ENCODE measurements at regions not wholly inside any gene's neighbourhood (a gene's known extent, or its start where the extent isn't known, plus 50 kb on each side); places are given as distances from the start of the nearest gene placed in this dataset.

- ChIA-PET POLR2A (no interaction called here), CTCF (no interaction called here)
- intact Hi-C loops (cut with DNase I, micrococcal nuclease): no loop called here
- Histone ChIP-seq H3K36me3 (ENCODE audit: insufficient read depth, low read length) (no peaks in the 10 kb centered on the region), H3K4me3 (ENCODE audit: low read length) (no peak overlapping the region), H3K9me3 (ENCODE audit: control insufficient read depth in 1 of 2, insufficient read depth in 1 of 2, low read length in 2 of 2) (peaks cover 0 to 6% of the 10 kb centered on the region in 2 experiments), H3K4me1 (ENCODE audit: insufficient read depth, low read length) (no peaks in the 10 kb centered on the region), H3K27ac (ENCODE audit: low read depth in 1 of 2, low read length in 2 of 2) (no peak overlapping the region), H3K27me3 (ENCODE audit: control insufficient read depth in 1 of 2, insufficient read depth in 2 of 2, low read length in 2 of 2) (peaks cover 0 to 6% of the 10 kb centered on the region in 2 experiments)
- ATAC-seq (ENCODE audit: poor library complexity) (no peak), DNase-seq (no peak)
- TF ChIP-seq CTCF (IDR thresholded peaks at IDR 0.05): no peak
- H3K9me3 Mint-ChIP-seq: peaks cover 2% of the 10 kb centered on the region
- no peak overlapping the region for H3K4me3 Mint-ChIP-seq
- H3K36me3 Mint-ChIP-seq (ENCODE audit: low read depth): no peaks in the 10 kb centered on the region
- H3K27me3 Mint-ChIP-seq: no peaks in the 10 kb centered on the region
- no peaks in the 10 kb centered on the region for H3K4me1 Mint-ChIP-seq (ENCODE audit: low read depth)
- H3K27ac Mint-ChIP-seq: no peak overlapping the region
Observed at GRCh38 chr12:116639765-116640164, 80.6 kb downstream of the MAP1LC3B2 start.

- H3K27me3 ChIP-seq (ENCODE audit: control insufficient read depth in 1 of 2, insufficient read depth in 2 of 2, low read length in 2 of 2): peaks cover 0 to 6% of the 10 kb centered on the region in 2 experiments
- H3K27me3 Mint-ChIP-seq: peaks cover 11% of the 10 kb centered on the region
- no peak overlapping the region for H3K4me3 Mint-ChIP-seq
- DNase-seq (no peak), ATAC-seq (ENCODE audit: poor library complexity) (no peak)
- TF ChIP-seq CTCF (IDR thresholded peaks at IDR 0.05): no peak
- no peak overlapping the region for H3K27ac ChIP-seq (ENCODE audit: low read depth in 1 of 2, low read length in 2 of 2)
- no peak overlapping the region for H3K4me3 ChIP-seq (ENCODE audit: low read length)
- no peaks in the 10 kb centered on the region for H3K36me3 Mint-ChIP-seq (ENCODE audit: low read depth)
- H3K9me3 Mint-ChIP-seq: no peaks in the 10 kb centered on the region
- intact Hi-C loops (cut with DNase I, micrococcal nuclease): no loop called here
- no peaks in the 10 kb centered on the region for H3K4me1 ChIP-seq (ENCODE audit: insufficient read depth, low read length)
- no peaks in the 10 kb centered on the region for H3K9me3 ChIP-seq (ENCODE audit: control insufficient read depth in 1 of 2, insufficient read depth in 1 of 2, low read length in 2 of 2)
- ChIA-PET POLR2A (no interaction called here), CTCF (no interaction called here)
- no peak overlapping the region for H3K27ac Mint-ChIP-seq
- no peaks in the 10 kb centered on the region for H3K4me1 Mint-ChIP-seq (ENCODE audit: low read depth)
- no peaks in the 10 kb centered on the region for H3K36me3 ChIP-seq (ENCODE audit: insufficient read depth, low read length)
Observed at GRCh38 chr12:116638376-116638775, 79.2 kb downstream of the MAP1LC3B2 start.

GRCh38 chr12:116637589-116638150 is 78.5 kb downstream of the MAP1LC3B2 start:
- Mint-ChIP-seq H3K4me1 (ENCODE audit: low read depth) (no peaks in the 10 kb centered on the region), H3K27ac (no peak overlapping the region), H3K4me3 (no peak overlapping the region), H3K36me3 (ENCODE audit: low read depth) (no peaks in the 10 kb centered on the region), H3K27me3 (peaks cover 18% of the 10 kb centered on the region), H3K9me3 (no peaks in the 10 kb centered on the region)
- TF ChIP-seq CTCF (IDR thresholded peaks at IDR 0.05): no peak
- H3K36me3 ChIP-seq (ENCODE audit: insufficient read depth, low read length): no peaks in the 10 kb centered on the region
- H3K27ac ChIP-seq (ENCODE audit: low read depth in 1 of 2, low read length in 2 of 2): no peak overlapping the region
- ChIA-PET POLR2A (no interaction called here), CTCF (no interaction called here)
- peaks cover 0 to 6% of the 10 kb centered on the region in 2 experiments for H3K27me3 ChIP-seq (ENCODE audit: control insufficient read depth in 1 of 2, insufficient read depth in 2 of 2, low read length in 2 of 2)
- no peak overlapping the region for H3K4me3 ChIP-seq (ENCODE audit: low read length)
- intact Hi-C loops (cut with DNase I, micrococcal nuclease): no loop called here
- DNase-seq (peak in 2 of 14 experiments; percentile 25 to 45), ATAC-seq (ENCODE audit: poor library complexity) (no peak)
- no peaks in the 10 kb centered on the region for H3K9me3 ChIP-seq (ENCODE audit: control insufficient read depth in 1 of 2, insufficient read depth in 1 of 2, low read length in 2 of 2)
- H3K4me1 ChIP-seq (ENCODE audit: insufficient read depth, low read length): no peaks in the 10 kb centered on the region

Measured in CD4-positive, alpha-beta T cell (primary cell).